ENCODE measurements at regions not wholly inside any gene's neighbourhood (a gene's known extent, or its start where the extent isn't known, plus 50 kb on each side); places are given as distances from the start of the nearest gene placed in this dataset.

DNA sequence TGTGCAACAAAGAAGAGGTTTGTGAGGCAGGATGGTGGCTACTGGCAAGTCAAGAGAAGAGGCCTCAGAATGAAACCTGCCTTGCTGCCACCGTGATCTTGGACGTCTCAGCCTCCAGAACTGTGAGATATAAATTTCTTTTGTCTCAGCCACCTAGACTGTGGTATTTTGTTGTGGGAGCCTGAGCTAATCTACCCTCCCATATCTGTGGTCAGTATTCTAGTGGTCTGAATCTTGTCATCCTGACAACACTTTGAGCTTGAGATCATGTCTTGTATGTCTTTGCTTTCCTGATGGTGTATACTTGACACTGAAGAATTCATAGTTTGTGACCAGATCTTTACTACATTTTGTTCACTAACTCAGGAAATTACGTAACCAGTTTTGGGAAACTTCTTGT, 240.6 kb upstream of the GOLIM4 start:
- no peak for DNase-seq (ENCODE audit: low read depth in 1 of 2, low spot score in 1 of 2)

DNA sequence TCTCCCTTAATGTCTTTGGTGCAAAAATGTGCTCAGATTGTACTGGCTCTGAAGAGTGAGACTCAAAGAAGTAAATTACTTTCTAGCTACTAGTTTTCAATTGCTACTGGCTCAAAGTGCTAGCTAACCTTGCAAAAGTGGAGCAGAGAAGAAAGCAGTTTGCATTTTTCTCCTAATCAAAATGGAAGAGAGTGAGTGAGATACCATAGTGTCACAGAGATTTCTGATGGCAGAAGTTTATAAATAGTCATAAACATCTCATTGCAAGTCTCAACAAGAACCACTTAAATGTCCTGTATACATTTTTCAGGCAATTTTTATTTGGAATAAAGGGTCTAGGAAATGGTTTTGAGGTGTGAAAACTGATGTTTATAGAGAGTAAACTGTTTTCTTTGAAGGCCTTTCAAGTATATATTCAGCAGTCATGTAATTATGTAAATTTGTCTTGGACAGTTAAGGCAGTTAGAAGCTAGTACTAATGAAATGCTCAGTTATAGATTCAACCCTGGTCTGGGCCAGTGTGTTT, 237.7 kb upstream of the GOLIM4 start:
- no peak for DNase-seq (ENCODE audit: low read depth in 1 of 2, low spot score in 1 of 2)

DNA sequence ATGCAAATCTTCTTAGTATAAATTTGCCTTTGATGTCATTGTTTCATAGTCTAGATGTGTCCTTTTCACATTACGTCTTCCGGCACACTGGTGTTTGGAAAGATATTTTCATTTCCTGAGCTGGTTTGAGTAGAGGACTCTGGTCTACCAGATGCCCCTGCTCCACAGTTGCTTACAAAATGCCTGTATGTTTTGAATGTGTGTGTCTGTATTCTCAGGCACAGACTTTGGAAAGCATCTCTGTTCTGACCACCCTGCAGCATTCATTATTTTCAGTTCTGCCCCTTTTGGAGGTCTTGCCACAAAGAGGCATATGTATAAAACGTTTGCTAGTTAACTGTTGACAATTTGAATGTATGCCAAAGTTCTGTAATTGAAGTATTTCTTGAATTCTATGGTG, 236.0 kb upstream of the GOLIM4 start:
- DNase-seq (ENCODE audit: low read depth in 1 of 2, low spot score in 1 of 2), result no peak

DNA sequence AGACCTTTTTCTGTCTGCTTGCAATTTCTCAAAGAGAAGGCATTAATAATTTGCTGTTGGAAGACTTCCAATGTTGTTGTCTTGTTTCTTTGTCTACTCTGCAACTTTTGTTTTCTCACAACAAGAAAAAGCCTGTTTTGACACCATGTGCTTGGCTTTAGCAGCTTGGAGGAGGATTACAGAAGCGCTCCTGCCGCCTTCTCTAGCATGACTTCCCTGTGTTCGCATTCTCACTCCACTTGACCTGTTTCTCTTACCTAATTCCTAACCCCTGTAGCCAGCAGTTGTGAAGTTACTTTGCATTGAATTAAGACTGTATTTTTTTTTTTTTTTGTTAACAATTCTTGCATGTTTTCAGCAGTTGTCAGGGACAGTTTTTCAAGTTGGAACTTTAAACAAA, 235.3 kb upstream of the GOLIM4 start:
- DNase-seq (ENCODE audit: low read depth in 1 of 2, low spot score in 1 of 2), result no peak

DNA sequence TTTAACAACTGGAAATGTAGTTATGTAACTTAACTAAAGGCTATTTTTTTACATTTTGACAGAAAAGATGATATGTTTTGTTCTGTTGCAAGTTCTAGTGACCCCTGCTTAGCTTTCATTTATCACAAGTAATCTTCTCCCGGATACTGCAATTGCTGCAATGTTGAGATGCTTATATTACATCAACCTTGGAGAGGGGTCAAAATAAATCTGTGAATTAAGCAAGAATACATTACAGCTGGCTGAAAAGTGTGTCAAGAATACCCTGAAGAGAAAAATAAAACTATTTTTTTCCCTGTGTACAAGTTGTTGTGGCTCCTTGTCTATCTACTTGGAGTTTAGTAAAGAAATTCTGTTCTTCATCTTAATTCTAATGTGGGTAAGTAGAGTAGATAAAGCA, 232.1 kb upstream of the GOLIM4 start:
- DNase-seq (ENCODE audit: low read depth in 1 of 2, low spot score in 1 of 2), result no peak

DNA sequence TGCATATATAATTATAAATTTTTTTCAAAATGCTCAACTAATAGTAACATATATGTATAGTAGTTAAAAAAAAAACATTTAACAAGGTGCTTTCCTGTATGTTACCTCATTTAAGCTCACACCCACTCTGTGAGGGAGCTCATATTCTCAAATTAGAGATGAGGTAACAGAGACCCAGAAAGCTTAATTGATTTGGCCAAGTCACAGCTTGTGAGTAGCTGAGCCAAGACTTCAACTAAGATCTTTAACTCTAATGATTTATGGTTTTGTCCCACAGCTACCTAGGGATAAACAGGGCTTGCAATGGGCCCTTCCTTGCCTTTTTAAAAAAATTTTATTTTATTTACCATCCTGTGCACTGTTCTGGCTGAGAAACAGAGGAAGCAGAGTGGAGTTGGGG, 230.0 kb upstream of the GOLIM4 start:
- no peak for DNase-seq (ENCODE audit: low read depth in 1 of 2, low spot score in 1 of 2)

DNA sequence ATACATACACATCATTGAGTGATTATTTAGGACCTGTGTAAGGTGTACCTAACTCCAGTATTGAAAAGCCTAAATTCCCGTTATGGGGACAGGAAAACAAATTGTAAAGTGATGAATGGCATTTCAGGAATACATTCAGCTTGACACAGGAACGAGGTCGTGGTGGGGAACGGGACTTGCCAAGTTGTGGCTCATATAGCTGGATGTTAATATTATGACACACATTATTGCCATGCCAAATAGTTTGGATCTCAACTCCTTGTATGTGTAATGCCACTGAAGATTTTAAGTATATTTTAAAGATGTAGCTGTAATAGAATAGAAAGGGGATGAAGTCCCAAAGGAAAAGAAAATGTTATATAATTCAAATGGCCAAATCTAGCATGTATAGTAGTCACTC, 227.2 kb upstream of the GOLIM4 start:
- DNase-seq (ENCODE audit: low read depth in 1 of 2, low spot score in 1 of 2), result no peak

DNA sequence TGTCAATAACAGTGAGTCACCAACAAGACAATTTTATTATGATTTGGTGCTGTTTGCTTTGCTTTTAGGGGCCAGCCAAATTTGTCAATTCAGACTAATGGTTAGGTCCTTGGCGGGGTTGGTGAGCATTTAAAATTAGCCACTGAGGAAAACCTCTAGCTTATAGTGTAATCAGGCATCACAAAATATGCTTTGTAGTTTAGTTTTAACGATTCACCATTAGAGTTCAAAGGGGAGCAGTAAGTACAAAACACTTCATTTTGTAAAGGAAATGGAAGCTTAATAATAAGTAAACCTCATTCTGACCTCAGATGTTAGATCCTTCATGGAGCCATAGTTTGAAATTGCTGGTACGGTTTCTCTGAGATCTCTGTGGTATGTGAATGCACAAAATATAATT, 218.4 kb upstream of the GOLIM4 start:
- DNase-seq (ENCODE audit: low read depth in 1 of 2, low spot score in 1 of 2), result no peak

DNA sequence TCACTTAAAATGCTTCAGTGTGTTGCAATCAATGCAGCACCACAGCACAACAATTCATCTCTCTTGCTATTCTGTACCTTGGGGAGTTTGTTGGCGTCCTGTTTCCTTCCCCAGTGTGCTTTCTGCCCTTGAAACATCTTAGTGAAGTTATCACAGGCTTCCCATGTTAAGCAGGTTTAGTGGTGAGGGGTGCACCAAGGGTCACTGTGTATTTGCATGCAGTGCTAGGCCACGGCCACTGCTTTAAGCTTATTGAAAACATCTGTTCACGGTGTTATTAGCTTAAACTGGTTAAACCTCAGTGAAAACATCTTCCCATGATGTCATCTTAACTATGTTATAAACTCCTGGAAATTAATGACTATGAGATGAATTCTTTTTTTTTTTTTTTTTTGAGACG, 217.3 kb upstream of the GOLIM4 start:
- no peak for DNase-seq (ENCODE audit: low read depth in 1 of 2, low spot score in 1 of 2)

DNA sequence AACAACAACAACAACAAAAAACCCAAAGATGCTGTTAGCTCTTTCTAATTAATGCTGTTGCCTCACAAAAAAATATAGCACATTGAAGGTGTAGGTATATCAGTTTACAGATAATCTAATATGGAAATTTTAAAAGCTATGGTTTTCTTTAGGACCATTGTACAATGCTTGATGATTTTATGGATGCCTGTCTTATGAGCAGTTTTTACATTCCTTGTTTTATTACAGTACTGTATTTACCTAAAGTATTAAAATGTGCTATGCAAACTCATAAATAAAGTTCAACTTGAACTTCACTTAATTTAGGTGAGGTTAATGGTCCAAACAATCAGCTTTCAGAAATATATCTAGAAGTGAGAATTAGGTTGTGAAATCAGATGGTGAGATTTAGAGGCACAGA, 212.2 kb upstream of the GOLIM4 start:
- no peak for DNase-seq (ENCODE audit: low read depth in 1 of 2, low spot score in 1 of 2)

DNA sequence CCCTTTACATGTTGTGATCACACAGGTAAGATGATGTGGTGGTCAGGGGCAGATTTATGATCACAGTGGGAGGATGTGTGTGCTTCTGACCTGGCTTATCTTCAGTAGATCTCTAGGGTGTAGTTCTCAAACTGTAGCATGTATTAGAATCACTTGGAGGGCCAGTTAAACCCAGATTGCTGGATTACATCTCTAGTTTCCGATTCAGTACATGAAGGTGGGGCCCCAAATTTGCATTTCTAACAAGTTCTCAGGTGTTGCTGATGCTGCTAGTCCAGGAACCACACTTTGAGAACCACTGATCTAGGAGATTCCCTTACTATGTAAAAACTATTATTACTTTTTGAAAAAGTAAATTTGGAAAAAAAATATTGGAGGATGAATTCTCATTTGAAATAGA, 199.3 kb upstream of the GOLIM4 start:
- no peak for DNase-seq (ENCODE audit: low read depth in 1 of 2, low spot score in 1 of 2)

DNA sequence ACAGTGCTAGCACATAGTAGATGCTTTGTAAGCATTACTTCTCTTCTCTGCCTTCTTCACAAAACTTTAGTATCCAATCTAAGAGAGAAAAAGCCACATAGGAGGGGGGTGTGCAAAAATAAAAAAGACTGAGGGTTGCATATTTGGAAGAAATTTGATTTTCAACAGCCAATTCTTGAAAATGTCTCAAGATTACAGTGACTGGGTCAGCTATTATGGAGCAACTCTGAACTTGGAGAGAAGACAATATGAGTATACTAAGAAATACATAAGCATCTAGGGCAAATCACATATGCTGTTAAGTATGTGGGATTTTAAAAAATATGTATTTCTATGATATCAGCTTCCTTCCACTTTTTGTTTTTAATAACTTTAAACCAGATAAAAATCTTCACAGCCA, 196.6 kb upstream of the GOLIM4 start:
- DNase-seq (ENCODE audit: low read depth in 1 of 2, low spot score in 1 of 2), result no peak

DNA sequence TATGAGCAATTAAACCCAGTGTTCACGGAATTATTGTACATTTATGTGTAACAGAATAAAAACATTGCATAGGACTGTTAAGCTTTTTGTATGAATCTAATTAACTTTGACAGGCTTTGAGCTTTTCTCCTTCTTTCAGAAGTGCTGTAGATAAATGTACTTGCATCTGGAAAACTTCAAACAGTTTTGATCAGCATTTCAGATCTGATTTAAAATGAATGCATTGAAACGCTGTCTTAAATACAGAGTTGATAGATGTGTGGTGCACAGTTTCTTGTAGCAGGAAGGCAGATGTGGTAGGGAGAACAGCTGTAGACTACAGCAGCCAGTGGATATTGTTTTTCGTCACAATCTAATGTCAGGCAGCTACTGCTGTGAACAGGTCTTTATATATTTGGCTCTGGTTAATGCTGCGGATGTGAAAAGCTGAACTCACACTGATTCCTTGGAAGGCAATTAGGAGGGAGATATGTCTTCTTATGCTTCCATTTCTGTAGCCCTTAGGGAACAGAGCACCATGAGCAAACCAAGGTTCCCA, 193.8 kb upstream of the GOLIM4 start:
- DNase-seq (ENCODE audit: low read depth in 1 of 2, low spot score in 1 of 2), result no peak

DNA sequence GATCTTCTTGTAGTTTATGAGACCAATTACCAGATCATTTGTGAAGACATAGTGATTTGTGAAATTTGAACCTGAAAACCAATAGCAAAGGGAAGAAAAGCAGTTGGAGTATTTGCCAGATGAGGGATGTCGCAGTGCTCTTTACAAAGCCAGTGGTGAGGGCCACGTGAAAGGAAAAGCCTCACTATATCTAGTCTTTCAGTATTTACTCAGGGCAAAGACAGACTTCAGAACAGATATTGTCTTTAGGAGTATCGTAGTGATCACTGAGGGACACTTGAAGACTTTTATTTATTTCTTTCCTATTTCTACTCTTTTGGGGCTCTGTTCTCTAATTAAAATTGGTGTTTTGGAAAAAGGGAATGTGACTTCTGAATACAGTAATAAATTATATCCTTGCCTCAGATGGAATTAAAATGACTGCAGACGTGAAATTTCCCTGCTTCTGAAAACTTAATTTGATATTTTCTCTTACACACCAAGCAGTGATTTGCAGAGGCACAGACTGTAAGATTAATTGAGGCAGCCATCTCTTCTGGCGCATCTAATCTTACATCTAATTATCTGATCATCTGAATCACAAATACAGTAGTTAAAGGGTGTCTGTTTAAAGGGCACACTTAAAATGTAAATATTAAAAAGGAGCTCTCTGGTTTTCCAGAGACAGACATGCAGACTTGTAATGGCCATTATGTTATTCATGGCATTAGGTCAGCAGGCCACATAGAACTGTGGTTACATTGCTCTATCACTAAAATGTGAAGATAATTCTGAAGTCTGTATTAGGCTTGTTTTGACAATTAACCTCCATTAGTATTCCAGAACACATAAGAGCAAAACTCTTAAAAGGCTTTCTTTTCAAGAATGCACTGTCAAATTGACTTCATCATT, 193.0 kb upstream of the GOLIM4 start:
- DNase-seq (ENCODE audit: low read depth in 1 of 2, low spot score in 1 of 2), result no peak

DNA sequence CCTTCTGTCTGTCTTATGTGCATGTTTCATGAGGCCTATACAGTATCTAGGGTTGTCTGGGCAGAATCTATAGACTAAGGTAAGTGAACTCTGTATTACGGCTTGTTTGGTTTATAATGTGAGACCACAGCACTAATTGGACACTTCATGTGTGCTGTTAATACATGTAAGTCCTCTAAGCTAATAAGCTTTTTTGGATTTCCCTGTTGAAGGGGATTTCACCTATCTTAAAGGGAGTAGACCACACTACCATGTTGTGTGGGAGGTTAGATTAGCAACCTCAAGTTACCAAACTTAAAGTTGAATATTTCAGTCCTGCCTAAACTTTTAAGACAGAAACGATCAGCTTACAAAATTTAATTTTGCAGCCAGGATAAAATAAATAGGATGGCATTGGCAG, 189.8 kb upstream of the GOLIM4 start:
- no peak for DNase-seq (ENCODE audit: low read depth in 1 of 2, low spot score in 1 of 2)

DNA sequence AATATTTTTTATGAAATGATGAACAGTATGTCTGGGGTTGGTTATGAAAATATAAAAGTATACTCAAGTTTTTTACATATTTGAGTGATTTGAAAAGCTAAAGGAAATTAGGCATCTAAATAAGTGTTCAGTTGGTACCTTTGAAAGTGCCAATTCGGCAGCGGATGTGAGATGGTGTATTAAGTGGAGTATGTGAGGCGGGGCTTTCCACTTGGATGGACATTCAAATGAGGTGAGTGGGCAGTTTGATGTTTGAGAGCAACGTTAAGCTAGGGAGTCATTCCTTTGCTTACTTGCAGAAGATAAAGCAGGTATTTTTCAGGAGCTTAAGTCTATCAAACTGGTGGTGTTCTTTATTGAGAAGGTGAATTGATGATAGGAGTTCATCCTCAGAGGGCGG, 189.0 kb upstream of the GOLIM4 start:
- no peak for DNase-seq (ENCODE audit: low read depth in 1 of 2, low spot score in 1 of 2)

DNA sequence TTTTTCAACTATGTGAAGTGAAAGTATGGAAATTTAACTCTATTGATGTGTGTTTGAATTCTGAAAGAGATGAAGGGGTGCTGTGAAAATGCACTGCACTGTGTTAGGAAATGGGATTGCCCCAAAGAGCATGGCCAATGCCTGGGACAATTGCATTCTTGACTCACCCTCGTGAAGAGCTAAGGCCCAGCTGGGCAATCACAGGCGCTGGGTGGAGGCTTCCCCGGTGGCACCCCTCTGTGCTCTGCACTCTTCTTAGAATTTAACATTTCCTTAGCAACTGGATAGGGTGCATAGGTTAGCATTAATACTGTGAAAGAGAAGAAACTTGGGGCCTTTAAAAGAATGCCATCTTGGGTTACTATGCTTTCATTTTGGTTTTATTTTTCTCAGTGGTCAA, 179.9 kb upstream of the GOLIM4 start:
- no peak for DNase-seq (ENCODE audit: low read depth in 1 of 2, low spot score in 1 of 2)

DNA sequence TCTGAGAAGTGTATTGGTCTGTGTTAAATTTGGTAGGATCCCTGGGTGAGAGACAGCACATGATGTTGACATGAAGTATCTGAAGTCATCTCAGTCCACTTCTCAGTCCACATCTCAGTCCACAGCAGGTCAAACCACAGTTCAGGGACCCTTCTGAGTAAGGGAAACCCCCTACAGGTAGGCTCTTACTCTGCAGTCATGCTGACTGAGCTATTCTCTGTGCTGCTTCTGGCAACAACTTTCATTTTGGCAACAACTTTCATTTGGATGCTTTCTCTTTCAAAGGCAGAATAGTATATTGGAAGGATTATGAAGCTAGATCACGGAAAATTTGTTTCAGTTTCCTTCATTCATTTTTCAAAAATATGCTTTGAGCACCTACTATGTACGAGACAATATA, 178.2 kb upstream of the GOLIM4 start:
- no peak for DNase-seq (ENCODE audit: low read depth in 1 of 2, low spot score in 1 of 2)

DNA sequence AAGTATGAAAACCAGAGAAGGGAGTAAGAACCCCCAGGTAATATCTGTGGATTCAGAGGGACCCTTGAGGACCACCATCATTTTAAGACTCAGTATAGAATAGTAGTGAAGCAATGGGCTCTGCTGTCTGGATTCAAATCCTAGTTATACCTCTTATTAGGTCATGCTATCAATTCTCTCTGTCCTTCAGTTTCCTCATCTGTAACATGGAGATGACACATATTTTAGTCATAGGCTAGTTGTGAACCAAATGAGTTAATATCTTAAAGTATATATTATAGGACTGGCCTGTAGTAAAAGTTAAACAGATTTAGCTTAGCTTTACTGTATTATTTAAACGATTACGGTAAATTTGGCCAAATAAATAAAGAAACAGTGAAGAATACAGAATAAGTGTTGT, 177.3 kb upstream of the GOLIM4 start:
- no peak for DNase-seq (ENCODE audit: low read depth in 1 of 2, low spot score in 1 of 2)

DNA sequence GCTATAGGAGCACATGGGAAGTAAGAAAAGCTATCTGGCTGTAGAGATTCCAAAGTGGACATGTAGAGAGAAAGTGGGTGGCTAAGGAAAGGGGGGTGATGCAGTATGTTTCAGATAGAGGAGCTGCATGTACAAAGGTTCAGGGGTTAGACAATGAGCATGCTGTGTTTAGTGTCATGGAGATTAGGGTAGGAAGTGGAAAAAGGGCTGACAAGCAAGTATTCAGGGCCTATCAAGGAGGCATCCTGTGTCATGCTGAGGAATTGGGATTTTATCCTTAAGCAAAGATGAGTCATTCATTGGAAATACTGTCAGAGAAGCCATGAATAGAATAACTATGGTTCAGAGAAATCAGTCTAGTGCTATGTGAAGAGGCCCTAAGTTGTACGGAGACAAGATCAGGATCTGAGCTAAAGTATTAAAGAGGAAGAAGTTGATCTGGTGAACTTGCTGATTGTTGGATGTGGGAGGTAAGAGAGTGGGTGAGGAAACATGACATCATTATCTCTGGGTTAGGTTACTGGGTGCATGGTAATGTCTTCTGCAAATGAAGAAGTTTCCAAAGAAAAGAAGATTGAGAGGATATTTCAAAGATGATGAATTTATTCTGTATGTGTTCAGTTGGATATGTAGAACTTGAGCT, 176.7 kb upstream of the GOLIM4 start:
- no peak for DNase-seq (ENCODE audit: low read depth in 1 of 2, low spot score in 1 of 2)

DNA sequence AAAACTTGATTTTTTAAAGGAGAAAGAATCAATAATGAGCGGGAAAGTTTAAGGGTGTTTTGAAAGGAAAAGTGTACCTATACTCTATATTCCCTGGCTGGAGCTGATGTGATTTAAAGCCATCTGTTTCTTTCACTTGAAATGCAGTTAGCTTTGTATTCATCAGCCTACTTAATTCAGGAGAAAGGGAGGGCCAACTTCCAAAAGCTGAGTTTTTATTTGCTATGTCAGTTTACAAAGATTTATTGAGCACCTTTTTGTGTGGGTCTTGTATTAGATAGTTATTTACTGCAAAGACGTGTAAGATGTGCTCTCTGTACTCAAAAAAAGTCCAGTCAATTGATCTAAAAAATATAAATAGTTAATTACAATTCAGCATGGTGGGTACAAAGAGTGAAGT, 176.2 kb upstream of the GOLIM4 start:
- DNase-seq (ENCODE audit: low read depth in 1 of 2, low spot score in 1 of 2), result no peak

DNA sequence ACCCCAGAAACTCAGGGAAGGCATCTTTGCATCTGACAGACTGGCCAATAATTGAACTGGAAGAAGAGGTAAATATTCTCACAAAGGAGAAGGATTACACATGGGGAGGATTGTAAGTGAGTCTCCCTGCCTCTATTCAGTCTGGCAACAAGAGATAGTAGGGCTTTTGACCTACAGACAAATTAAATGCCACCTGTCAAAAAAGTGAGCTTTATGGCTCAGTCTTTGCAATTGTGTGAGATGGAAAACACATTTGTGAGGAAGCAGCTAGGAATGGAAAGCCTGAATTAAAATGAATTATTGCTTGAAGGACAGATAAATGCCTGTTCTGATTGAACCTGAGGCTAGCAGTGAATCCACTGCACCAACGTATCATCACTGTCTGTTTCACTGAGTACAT, 173.3 kb upstream of the GOLIM4 start:
- DNase-seq (ENCODE audit: low read depth in 1 of 2, low spot score in 1 of 2), result no peak
